Pancreas (tissue), 10 donors: ENCODE measurements at regions not wholly inside any gene's neighbourhood (a gene's known extent, or its start where the extent isn't known, plus 50 kb on each side); places are given as distances from the start of the nearest gene placed in this dataset.

Experiments used
- ATAC-seq, 4 donors: fragments of 200-7000 bp; cut with Tn5 transposase; one replicate each; pipeline versions ENCODE4 v1.8.0 to v1.9.1; 2020; ENCODE audit warnings: mild to moderate bottlenecking in 4 of 4, moderate library complexity in 4 of 4
- DNase-seq, 6 donors: peaks; one replicate each; pipeline ENCODE4 v3.0.0-alpha.2; 2020
- FAIRE-seq: peaks from 2 replicates; lab custom pipeline; 2012; peaks lifted over from hg19 to GRCh38; lab: Jason Lieb, UNC
- H3K27ac ChIP-seq, 4 donors: fragments of 200-600 bp; sonication (generic); 1 replicate in 3 of 4; 2 replicates in 1 of 4; pipeline versions ENCODE4 v1.5.0 to v1.8.0; 2020
- H3K27me3 ChIP-seq, 4 donors: fragments of 200-600 bp; one replicate each; pipeline ENCODE4 v1.8.0; 2021
- H3K36me3 ChIP-seq, 3 donors: fragments of 200-600 bp; sonication (generic) in 1 of 3; one replicate each; pipeline versions ENCODE4 v1.5.0 to v1.8.0; 2020 to 2021
- H3K4me1 ChIP-seq, 3 donors: fragments of 200-600 bp; one replicate each; pipeline ENCODE4 v1.8.0; 2021
- H3K4me3 ChIP-seq, 4 donors: fragments of 200-600 bp; sonication (generic) in 2 of 4; one replicate each; pipeline versions ENCODE4 v1.5.0 to v1.8.0; 2020 to 2021
- H3K9me3 ChIP-seq, 4 donors: fragments of 200-600 bp; one replicate each; pipeline ENCODE4 v1.8.0; 2021
- CTCF ChIP-seq, 4 donors: fragments of 200-600 bp; sonication (generic) in 3 of 4; IDR thresholded peaks; one replicate each; pipeline versions ENCODE4 v1.5.0 to v1.8.0; 2021; ENCODE audit warnings: antibody characterized with exemption in 4 of 4
- WGBS, 2 donors: extraction: QIAGEN DNeasy Blood & Tissue Kit; methylation state at CpG; one replicate each; pipeline ENCODE4 v1.1.7; 2013; 5-methylcytosine and 5-hydroxymethylcytosine counted together
- intact Hi-C, 3 donors: fragments of 100-400 bp; cut with DNase I; formaldehyde crosslinking; loops; one replicate each; pipeline versions ENCODE4 v1.11.1 to v1.14.2; 2022
- donor health status: healthy with polysubstance abuse.
- donor health status: DM: no; HTN: no; CAD: no; lungs with moderate emphysema.
- donor health status: DM: no; HTN: no; CAD: no.
- donor health status: control.
- donor health status: control.
- donor health status: Bipolar disorder and iron deficiency.
- donor health status: DM: yes; HTN: yes; CAD: no.
- donor health status: DM: no; HTN: no; CAD: no.
- donor health status: DM: no; HTN: no; CAD: no.
- donor health status: DM: yes; HTN: yes; CAD: no.

DNA sequence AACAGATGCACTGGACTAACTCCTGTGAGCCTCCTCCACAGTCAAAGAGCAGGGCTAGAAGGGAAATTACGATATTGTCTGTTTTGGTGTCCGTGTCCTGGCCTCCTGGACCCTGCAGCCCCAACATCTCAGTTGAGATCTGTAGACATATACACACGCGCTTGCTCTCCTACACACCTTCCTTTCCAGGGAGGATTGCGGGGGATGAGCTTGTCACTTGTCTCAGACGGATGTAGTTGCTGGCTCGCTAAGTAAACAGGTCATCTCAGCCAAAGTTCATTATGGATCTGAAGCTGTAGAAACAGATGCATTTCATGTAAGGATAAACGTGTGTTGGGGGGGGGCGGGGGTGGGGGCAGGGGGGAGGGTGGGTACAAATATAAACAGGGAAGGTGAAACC, 549.3 kb downstream of the CCDC171 start:
- TF ChIP-seq CTCF (IDR thresholded peaks at IDR 0.05), result no peak
- intact Hi-C loops, result no loop called here
- FAIRE-seq (no peak), ATAC-seq (no peak), DNase-seq (no peak)
- WGBS, 2 donors, result 67 to 77% methylated on average over 9 of the region's 9 CpGs
- Histone ChIP-seq H3K4me3 (no peak overlapping the region), H3K4me1 (peaks cover 0 to 8% (median 0%) of the 10 kb centered on the region in 3 donors), H3K9me3 (no peaks in the 10 kb centered on the region), H3K27ac (no peak overlapping the region), H3K27me3 (no peaks in the 10 kb centered on the region), H3K36me3 (no peaks in the 10 kb centered on the region)

DNA sequence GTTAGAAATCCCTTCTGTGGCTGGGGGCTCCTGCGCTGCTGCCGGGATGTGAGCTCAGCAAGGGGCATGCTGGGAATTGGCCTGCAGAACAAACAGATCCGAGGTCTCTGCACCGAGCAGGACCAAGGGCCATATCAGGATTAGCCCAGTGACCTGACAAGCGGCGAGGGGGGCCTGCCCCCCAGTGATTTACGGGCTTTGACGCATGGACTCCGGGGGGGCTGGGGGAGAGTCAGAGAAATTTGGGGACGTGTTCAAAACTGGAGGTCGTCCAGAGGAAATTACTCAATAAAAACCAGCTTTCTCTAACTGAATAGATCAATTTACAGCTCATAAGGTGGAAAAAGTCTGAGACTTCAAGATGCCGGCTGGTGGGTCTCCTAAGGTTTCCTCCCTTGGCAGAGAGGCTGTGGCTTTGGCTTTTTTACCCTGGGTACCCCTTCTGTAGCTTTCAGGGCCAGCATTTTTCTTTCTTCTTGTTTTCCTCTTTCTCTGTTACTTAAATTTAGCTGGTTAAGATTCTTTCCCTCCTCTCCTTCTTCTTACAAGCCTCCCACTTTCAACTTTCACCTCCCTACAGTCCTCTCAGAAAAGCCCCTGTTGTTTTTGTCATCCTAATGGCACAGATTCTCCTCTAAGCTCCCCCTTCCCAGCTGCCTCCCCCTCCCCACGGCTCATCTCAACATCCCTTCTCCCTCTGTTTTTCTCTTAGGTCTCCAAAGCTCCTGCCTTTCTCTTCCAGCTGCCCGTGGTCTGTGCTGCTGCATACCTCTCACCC, 551.0 kb downstream of the CCDC171 start:
- no peaks in the 10 kb centered on the region for H3K27me3 ChIP-seq
- FAIRE-seq (no peak), DNase-seq (peak in 3 of 6 donors; percentile 22 to 39 (median 28)), ATAC-seq (peak in 3 of 4 donors; percentile 23 to 66 (median 55))
- peak overlapping the region in 1 of 4 donors; percentile 10 for H3K27ac ChIP-seq
- H3K9me3 ChIP-seq, result no peaks in the 10 kb centered on the region
- no peak for TF ChIP-seq CTCF (IDR thresholded peaks at IDR 0.05)
- intact Hi-C loops, result no loop called here
- peaks cover 0 to 8% (median 0%) of the 10 kb centered on the region in 3 donors for H3K4me1 ChIP-seq
- no peaks in the 10 kb centered on the region for H3K36me3 ChIP-seq
- 23 to 34% methylated on average over 14 of the region's 14 CpGs for WGBS, 2 donors
- H3K4me3 ChIP-seq, result no peak overlapping the region

GRCh38 chr9:16105168-16106020, 552.6 kb downstream of the CCDC171 start:
- Histone ChIP-seq H3K4me1 (peaks cover 0 to 7% (median 0%) of the 10 kb centered on the region in 3 donors), H3K27ac (no peak overlapping the region), H3K4me3 (no peak overlapping the region), H3K9me3 (no peaks in the 10 kb centered on the region), H3K27me3 (no peaks in the 10 kb centered on the region), H3K36me3 (no peaks in the 10 kb centered on the region)
- ATAC-seq, result no peak
- intact Hi-C loops, result no loop called here
- 74 to 77% methylated on average over 9 of the region's 9 CpGs for WGBS, 2 donors
- no peak for FAIRE-seq
- no peak for TF ChIP-seq CTCF (IDR thresholded peaks at IDR 0.05)
- no peak for DNase-seq

- intact Hi-C loops, result no loop called here
- no peak for TF ChIP-seq CTCF (IDR thresholded peaks at IDR 0.05)
- no peaks in the 10 kb centered on the region for H3K9me3 ChIP-seq
- peaks cover 0 to under 1% (median 0%) of the 10 kb centered on the region in 3 donors for H3K4me1 ChIP-seq
- 69 to 71% methylated on average over 9 of the region's 9 CpGs for WGBS, 2 donors
- H3K4me3 ChIP-seq, result no peak overlapping the region
- ATAC-seq (no peak), FAIRE-seq (no peak), DNase-seq (no peak)
- H3K27ac ChIP-seq, result no peak overlapping the region
- no peaks in the 10 kb centered on the region for H3K36me3 ChIP-seq
- H3K27me3 ChIP-seq, result no peaks in the 10 kb centered on the region
Observed at GRCh38 chr9:16106021-16106571, 553.3 kb downstream of the CCDC171 start.
